HEK293T (cell line): ENCODE measurements at regions not wholly inside any gene's neighbourhood (a gene's known extent, or its start where the extent isn't known, plus 50 kb on each side); places are given as distances from the start of the nearest gene placed in this dataset.
"Not testable (repeated sequence)": the region's sequence is repeated elsewhere in the genome, so short reads cannot be mapped to it uniquely, and the experiment has no call there.

Experiments
- FOXM1 ChIP-seq: fragments of 450-650 bp; IDR thresholded peaks from 2 replicates; pipeline ENCODE4 v1.6.1; 2017; ENCODE audit warnings: mild to moderate bottlenecking, borderline replicate concordance
- SP1 ChIP-seq: fragments of 450-650 bp; IDR thresholded peaks from 2 replicates; pipeline ENCODE4 v1.6.1; 2017
- ZNF384 ChIP-seq: fragments of 450-650 bp; IDR thresholded peaks from 2 replicates; pipeline ENCODE4 v1.6.1; 2016

DNA sequence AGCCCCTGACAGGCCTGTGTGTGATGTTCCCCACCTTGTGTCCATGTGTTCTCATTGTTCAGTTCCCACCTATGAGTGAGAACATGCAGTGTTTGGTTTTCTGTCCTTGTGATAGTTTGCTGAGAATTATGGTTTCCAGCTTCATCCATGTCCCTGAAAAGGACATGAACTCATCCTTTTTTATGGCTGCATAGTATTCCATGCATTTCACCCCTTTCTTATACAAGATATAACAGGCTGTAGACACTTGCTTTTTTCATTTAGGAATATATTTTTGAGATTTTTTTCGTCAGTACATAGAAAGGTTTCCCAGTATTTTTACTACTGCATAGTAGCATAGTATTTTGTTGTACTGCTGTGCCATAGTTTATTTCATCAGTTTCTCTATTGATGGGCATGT is 301.2 kb upstream of the RGS6 start:
- TF ChIP-seq SP1, FOXM1, ZNF384: not testable (repeated sequence)
